NCI-H2107 (cell line): ENCODE measurements at regions not wholly inside any gene's neighbourhood (a gene's known extent, or its start where the extent isn't known, plus 50 kb on each side); places are given as distances from the start of the nearest gene placed in this dataset.
"Not testable (repeated sequence)": the region's sequence is repeated elsewhere in the genome, so short reads cannot be mapped to it uniquely, and the experiment has no call there.

Source experiments
- DNase-seq: peaks from one replicate; lab custom pipeline; 2025; lab: John Stamatoyannopoulos, UW

- no peak for DNase-seq
Measured at GRCh38 chr7:29619111-29619510, 55.5 kb downstream of the PRR15 start.

GRCh38 chr7:29619848-29620555, 56.4 kb downstream of the PRR15 start:
- DNase-seq: no peak

- no peak for DNase-seq
Measured at GRCh38 chr7:29620556-29620930, 56.9 kb downstream of the PRR15 start.

- no peak for DNase-seq
Measured at GRCh38 chr7:29622335-29623265, 59.0 kb downstream of the PRR15 start.

GRCh38 chr7:29623973-29624372, 60.3 kb downstream of the PRR15 start:
- no peak for DNase-seq

GRCh38 chr7:29626730-29627129, 63.1 kb downstream of the PRR15 start:
- no peak for DNase-seq

- no peak for DNase-seq
Measured at GRCh38 chr7:29627631-29628030, 64.0 kb downstream of the PRR15 start.

- no peak for DNase-seq
Measured at GRCh38 chr7:29629507-29629906, 65.9 kb downstream of the PRR15 start.

- DNase-seq: not testable (repeated sequence)
Measured at GRCh38 chr7:29635067-29636008, 71.7 kb downstream of the PRR15 start.

- no peak for DNase-seq
Measured at GRCh38 chr7:29636009-29636351, 72.3 kb downstream of the PRR15 start.

- no peak for DNase-seq
Measured at GRCh38 chr7:29637374-29637773, 73.7 kb downstream of the PRR15 start.

- DNase-seq: not testable (repeated sequence)
Measured at GRCh38 chr7:29638841-29639240, 75.2 kb downstream of the PRR15 start.

GRCh38 chr7:29639386-29639785, 75.8 kb downstream of the PRR15 start:
- no peak for DNase-seq

- DNase-seq: no peak
Measured at GRCh38 chr7:29639886-29640595, 76.4 kb downstream of the PRR15 start.

- DNase-seq: no peak
Measured at GRCh38 chr7:29641651-29642050, 78.0 kb downstream of the PRR15 start.

- DNase-seq: no peak
Measured at GRCh38 chr7:29642494-29643155, 79.0 kb downstream of the PRR15 start.

GRCh38 chr7:29646116-29646515, 82.5 kb downstream of the PRR15 start:
- DNase-seq: not testable (repeated sequence)

GRCh38 chr7:29647020-29647654, 83.5 kb downstream of the PRR15 start:
- DNase-seq: no peak

- DNase-seq: not testable (repeated sequence)
Measured at GRCh38 chr7:29647691-29648210, 84.1 kb downstream of the PRR15 start.

GRCh38 chr7:29649028-29649716, 85.5 kb downstream of the PRR15 start:
- DNase-seq: no peak
